Anterior cingulate cortex (tissue), 58 donors: ENCODE measurements at regions not wholly inside any gene's neighbourhood (a gene's known extent, or its start where the extent isn't known, plus 50 kb on each side); places are given as distances from the start of the nearest gene placed in this dataset.

Source experiments
- DNase-seq, 58 donors: peaks; one replicate each; lab custom pipeline; 2025; lab: John Stamatoyannopoulos, UW

DNA sequence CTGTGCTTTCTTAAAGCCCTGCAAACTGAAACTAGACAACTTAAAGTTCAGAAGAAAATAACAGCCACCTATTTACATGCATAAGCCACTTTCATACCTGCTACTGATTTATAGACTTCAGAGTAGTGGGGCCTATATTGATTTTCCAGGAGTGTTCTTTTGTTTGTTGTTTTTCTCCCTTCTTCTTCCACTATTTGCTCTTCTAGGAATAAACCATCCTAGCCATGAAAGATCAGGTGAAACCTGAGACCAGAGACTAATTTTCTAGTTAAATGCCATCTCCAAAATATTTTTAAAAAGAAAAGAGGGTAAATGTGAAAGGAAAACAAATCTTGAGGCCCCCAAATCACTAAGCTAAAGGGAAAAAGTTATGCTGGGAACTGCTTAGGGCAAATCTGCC, 72.4 kb upstream of the C1GALT1 start:
- no peak for DNase-seq

DNA sequence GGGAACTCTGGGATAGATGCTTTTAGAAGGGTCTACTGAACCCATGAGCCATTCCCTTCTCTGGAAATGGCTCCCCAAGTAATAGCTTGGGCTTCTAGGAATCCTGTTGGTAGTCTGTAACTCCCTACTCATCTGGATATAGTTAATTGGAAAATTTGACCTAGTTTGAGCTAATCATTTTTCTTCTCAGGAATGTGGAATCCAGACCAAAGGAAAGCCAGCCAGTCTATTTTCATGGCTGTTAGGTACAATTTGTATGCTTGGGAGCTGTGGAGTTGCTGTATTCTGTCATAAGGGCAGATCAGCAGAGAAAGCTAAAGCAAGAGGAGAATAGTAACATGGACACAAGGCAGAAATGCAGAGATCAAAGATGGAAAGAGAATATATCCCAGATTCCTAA, 71.6 kb upstream of the C1GALT1 start:
- DNase-seq: no peak

DNA sequence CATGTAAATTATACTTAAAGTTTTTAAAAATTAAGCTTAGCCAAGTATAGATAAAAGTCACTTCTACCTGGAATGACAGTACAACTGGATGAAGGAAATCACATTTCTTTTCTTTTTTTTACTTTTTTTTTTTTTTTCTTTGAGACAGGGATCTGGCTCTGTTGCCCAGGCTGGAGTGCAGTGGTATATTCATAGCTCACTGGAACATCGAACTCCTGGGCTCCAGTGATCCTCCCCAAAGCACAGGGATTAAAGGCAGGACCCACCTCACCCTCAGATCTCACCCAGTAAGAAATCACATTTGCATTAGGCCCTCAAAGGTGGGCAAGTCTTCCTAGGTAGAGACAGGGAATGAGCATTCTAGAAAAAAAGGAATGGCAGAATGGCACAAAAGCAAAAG, 69.5 kb upstream of the C1GALT1 start:
- no peak for DNase-seq

DNA sequence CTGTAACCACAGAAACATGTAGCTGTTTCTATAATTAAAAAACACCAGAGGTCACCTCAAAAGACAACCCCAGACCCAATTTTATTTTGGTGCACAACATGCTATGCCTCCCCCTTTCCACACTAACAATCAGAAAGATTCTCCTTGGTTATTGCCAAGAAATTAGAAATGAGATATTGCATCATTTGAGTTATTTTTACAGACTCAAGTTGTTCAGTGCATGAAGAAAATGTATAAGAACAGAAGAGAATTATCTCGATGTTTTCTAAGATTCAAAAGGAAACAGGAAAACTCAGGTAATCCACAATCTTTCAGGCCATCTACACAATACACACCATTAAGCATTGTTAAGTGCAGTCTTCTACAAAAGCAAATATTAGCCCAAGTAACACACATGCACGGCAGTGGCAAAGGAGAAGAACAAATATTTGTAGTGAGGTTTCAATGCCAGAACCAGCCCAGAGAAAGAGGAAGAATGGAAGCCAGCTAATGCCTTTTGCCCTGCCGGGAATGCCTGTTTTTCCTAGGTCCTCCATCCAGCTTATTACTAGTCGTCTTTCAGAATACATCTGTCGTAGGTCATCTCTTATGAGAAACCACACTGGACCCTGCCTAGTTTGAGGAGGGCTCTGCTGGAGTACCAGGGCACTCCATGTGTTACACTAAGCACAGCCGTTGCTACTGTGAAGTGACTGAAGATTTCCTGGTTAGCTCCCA, 67.6 kb upstream of the C1GALT1 start:
- DNase-seq: no peak

DNA sequence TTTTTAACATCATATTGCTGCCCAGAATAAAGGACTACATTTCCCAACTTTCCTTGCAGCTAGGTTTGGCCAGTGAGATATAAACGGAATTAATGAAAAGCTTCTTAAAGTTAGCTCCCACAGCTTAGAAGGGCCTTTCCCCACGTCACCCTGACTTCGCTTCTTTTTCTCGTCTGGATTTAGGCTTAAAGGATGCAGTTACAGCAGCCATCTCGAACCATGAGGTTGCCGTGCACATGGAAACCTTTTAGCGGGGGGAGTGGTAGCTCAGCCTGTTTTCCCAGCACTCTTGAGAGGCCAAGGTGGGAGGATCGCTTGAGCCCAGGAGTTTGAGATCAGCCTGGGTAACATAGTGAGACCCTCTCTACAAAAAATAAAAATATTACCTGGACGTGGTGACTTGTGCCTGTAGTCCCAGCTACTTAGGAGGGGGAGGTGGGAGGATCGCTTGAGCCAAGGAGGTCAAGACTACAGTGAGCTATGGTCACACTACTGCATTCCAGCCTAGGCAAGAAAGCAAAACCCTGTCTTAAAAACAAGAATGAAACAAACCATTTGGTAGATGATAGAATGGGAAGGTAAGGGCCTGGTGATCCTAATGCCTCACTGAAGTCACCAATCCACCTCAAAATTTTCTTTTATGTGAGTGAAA, 64.3 kb upstream of the C1GALT1 start:
- DNase-seq: no peak

DNA sequence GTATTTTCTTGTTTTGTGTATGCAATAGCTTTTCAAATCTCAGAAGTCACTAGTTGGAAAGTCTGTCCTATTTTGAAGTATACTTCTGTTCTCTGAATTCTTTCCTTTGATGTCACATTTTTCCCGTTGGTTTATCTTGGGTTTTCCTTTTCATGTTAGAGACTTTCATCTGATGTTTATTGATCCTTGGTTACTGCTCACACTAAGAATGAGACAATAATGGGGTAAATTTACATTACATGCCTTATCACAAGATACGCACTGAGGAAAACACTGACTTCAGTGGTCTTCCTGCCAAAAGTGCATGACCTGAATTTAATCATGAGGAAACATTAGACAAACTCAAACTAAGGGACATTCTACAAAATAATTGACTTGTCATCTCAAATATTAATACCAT, 63.5 kb upstream of the C1GALT1 start:
- no peak for DNase-seq

DNA sequence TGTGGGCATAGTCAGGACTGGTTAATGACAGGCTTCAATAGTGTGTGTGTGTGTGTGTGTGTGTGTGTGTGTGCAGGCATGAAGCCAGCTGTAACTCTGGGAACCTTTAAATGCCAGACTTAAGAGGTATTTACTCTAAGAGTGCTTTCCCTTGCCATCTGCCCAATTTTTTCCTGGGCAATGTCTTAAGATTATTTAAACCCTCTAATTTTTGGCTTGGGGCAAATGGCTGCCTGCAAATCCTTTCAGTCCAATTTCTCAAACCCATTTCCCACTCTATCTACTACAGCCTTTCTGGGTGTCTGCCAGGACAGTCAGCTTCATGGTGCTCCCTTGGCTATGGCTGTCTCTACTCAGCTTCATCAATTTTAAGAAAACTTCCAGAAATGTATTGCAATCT, 62.6 kb upstream of the C1GALT1 start:
- no peak for DNase-seq

DNA sequence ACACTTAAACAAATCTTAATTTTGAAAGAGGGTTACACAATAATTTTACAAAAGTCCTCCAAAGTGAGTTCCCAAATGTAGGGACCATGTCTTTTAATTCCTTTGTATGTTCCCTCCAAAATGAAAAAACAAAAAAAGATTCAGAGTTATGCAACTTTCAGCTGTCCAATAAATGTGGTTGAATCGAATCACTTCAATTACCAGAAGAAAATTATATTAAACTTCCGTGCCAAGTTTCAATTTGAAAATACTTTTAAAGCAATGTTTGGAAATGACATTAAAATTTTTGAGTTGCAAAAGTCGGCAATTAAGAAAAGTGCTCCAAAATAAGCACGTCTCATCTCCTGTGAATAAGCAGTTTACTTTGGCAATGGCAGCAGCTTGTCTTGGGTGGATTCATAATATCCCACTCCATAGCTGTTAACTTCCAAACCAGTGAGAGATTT, 60.3 kb upstream of the C1GALT1 start:
- DNase-seq: no peak

DNA sequence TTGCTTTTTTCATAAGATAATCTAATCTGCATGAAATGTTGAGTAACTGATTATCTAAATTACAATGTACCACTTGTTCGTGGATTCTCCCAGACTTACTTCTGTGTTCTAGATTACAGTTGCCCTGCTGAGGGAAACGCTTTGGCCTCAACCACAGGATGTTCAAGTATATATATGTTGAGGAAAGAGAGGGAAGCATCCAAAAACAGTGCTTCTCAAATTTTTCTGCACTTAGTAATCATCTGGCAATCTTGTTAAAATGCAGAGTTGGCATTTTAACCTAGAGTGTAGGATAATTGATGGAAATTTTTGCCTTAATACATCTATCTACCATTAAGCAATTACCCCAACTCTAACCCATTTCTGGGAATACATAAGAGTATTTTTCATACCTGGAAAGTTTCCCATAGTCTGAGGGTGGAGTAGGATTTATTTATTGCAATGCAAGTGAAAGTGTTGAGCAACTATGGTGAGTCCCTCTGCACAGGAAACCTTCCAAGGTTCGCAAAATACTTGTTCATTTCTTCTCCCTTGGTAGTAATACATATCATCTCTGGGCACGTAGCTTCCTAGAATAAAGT, 59.6 kb upstream of the C1GALT1 start:
- no peak for DNase-seq

DNA sequence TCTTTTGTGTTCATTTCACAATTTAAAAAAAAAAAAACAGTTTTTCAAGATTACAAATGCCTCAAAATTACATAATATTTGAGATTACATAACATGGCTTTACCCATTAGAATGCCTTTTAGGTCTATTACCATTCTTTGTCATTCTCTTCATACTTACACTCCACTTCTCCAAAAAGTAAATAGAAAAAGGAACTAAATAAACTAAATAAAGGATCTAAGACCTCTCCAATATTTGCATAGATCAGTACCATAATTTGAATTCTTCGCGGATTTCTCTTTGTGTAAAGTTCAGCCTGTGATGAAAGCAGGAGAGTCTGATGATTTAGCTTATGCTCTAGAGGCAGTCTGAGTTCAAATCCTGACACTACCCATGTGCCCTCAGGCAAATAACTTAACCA, 56.4 kb upstream of the C1GALT1 start:
- DNase-seq: no peak

DNA sequence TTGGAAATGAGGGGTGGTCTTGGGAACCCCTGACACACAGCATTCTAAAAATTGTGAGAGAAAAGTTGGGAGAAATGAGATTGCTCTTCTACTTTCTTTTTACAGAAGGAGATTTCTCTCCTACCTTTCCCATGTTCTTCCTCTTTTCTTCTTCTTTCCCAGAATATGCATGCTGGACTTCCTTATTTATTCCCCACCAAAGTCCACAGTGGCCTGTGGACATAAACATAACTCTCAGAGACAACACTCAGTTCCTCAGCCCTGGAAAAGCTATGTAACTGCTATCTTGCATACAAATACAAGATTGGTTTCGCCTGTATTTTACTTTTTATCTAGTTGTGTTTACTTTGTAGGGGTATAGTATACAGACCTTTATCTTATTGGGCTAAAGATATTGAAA, 54.6 kb upstream of the C1GALT1 start:
- DNase-seq: no peak

DNA sequence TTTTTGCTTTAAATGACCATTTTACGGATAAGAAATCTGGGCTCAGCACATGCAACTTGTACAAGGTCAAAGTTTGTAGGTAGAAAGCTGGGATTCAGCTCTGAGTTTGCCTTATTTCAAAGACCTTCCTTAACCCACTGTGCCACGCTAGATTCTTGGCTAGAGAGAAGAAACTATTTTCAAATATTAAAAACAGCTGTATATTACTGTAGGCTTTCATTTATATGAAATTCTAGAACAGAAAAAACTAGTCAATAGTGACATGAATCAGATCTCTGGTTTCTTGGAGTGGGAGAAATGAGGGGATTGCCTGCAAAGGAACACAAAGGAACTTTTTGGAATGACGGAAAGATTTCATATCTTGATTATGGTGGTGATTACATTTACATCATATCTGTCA, 53.0 kb upstream of the C1GALT1 start:
- no peak for DNase-seq

DNA sequence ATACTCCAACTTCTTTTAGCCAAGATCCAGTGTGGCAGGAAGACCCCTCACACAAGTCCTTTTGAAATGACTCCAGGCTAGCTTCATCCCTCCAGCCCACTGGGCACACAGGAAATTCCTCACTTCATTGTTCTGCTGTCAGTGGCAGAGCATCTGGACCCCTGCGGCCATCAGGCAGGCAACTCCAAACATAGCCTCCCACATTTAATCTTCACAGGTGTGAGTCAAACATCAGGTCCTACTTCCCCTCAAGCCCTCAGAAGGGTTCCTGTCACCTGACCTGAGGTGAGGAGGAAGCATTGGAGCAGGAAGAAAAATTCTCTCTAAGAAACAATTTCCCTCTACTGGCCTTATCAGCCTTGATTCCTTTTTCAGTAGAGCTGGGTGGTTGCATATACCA, 51.1 kb upstream of the C1GALT1 start:
- no peak for DNase-seq
